Natural killer cell (primary cell): ENCODE measurements at regions not wholly inside any gene's neighbourhood (a gene's known extent, or its start where the extent isn't known, plus 50 kb on each side); places are given as distances from the start of the nearest gene placed in this dataset.
A peak's percentile ranks its signal among the peaks of the same experiment; 100 is the strongest.

Experiments used
- ATAC-seq, 3 donors: fragments of 150-1000 bp in 2 of 3; fragments of 200-7000 bp in 1 of 3; cut with Tn5 transposase; 1 replicate in 1 of 3; 2 replicates in 2 of 3; pipeline ENCODE4 v1.10.0; 2021; ENCODE audit warnings: mild to moderate bottlenecking in 2 of 3, moderate library complexity in 2 of 3
- DNase-seq, 2 donors: peaks; one replicate each; pipeline versions ENCODE4 v3.0.0 to v3.0.0-alpha.2; 2013 to 2021; ENCODE audit warnings: mixed read lengths in 1 of 2
- H3K27ac ChIP-seq: one replicate; pipeline ENCODE4 v1.5.1; 2013; ENCODE audit warnings: mild to moderate bottlenecking, low read length
- H3K27me3 ChIP-seq: one replicate; pipeline ENCODE4 v1.6.1; 2013; ENCODE audit warnings: low read length; ENCODE audit not compliant: control insufficient read depth, insufficient read depth
- H3K36me3 ChIP-seq: one replicate; pipeline ENCODE4 v1.6.1; 2013; ENCODE audit warnings: low read length; ENCODE audit not compliant: control insufficient read depth, insufficient read depth
- H3K4me1 ChIP-seq: one replicate; pipeline ENCODE4 v1.6.1; 2013; ENCODE audit warnings: low read length; ENCODE audit not compliant: control insufficient read depth, insufficient read depth
- H3K4me3 ChIP-seq: one replicate; pipeline ENCODE4 v1.5.1; 2013; ENCODE audit warnings: low read length
- H3K9me3 ChIP-seq: one replicate; pipeline ENCODE4 v1.6.1; 2013; ENCODE audit warnings: low read length; ENCODE audit not compliant: control insufficient read depth, insufficient read depth
- H3K27ac Mint-ChIP-seq, 2 donors: one replicate each; pipeline ENCODE4 v1.8.0; 2022; ENCODE audit warnings: mild to moderate bottlenecking in 2 of 2, mixed read lengths in 2 of 2, moderate library complexity in 1 of 2
- H3K27me3 Mint-ChIP-seq, 2 donors: one replicate each; pipeline ENCODE4 v1.8.0; 2022; ENCODE audit warnings: low read depth in 2 of 2, mixed read lengths in 2 of 2
- H3K36me3 Mint-ChIP-seq: one replicate; pipeline ENCODE4 v1.8.0; 2022; ENCODE audit warnings: mixed read lengths
- H3K4me1 Mint-ChIP-seq, 2 donors: one replicate each; pipeline ENCODE4 v1.8.0; 2022; ENCODE audit warnings: mixed read lengths in 2 of 2
- H3K4me3 Mint-ChIP-seq: one replicate; pipeline ENCODE4 v1.8.0; 2022; ENCODE audit warnings: mild to moderate bottlenecking, moderate library complexity, mixed read lengths
- H3K9me3 Mint-ChIP-seq, 2 donors: one replicate each; pipeline ENCODE4 v1.8.0; 2022; ENCODE audit warnings: mixed read lengths in 2 of 2
- WGBS: methylation state at CpG from one replicate; pipeline ENCODE4 v1.1.7; 2013; ENCODE audit warnings: missing lambda C conversion rate; ENCODE audit not compliant: insufficient coverage; 5-methylcytosine and 5-hydroxymethylcytosine counted together
- intact Hi-C: fragments of 100-400 bp; cut with micrococcal nuclease; formaldehyde crosslinking; loops from one replicate; pipeline ENCODE4 v1.14.2; 2022
- TF ChIP-seq, protein P1 (sequence below): fragments of 200-600 bp; IDR thresholded peaks from one replicate; pipeline ENCODE4 v1.8.0; 2022; ENCODE audit warnings: antibody characterized with exemption

DNA sequence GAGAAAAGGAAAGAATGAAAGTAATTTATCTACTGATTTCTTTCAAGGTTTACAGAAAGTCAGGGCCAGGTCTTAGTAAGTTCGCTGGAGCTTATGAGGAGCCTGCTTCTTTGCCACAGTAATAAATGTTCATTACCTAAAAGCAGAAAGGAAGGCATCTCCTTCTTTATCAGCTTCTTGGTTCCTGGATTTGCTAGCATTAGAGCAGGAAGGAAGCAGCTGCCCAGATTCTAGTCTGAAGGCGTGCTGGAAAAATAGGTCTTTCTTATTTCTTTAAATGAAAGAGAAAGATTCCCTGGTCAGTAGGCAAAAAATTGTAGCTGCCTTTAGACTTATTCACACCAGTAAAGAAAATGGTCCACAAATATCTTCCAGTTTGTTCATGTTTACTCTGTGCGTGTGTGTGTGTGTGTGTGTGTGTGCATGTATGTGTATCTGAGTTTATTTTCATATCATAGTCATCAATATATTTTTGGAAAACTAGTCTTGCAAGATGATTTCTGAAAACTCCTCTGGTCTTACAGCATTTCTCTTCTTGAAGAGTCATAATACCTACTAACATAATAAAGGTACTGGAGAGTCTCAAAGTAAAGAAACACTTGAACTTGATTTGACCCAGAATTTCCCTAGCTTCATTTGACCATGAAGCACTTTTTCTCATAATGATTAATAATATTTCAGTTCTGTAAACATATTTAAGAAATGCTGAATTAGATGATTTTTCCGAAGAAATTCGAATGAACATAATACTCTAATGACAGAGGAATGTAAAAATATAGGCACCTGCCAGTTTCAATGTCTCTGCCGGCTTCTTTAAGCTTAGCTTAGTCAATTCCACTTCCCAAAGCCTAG lies 255.3 kb upstream of the ZPLD1 start:
- Mint-ChIP-seq H3K9me3 (no peaks in the 10 kb centered on the region), H3K36me3 (no peaks in the 10 kb centered on the region), H3K4me3 (no peak overlapping the region), H3K4me1 (no peaks in the 10 kb centered on the region), H3K27me3 (peaks cover 0 to 5% of the 10 kb centered on the region in 2 donors), H3K27ac (no peak overlapping the region)
- Histone ChIP-seq H3K4me3 (no peak overlapping the region), H3K27ac (no peak overlapping the region), H3K36me3 (no peaks in the 10 kb centered on the region), H3K4me1 (no peaks in the 10 kb centered on the region), H3K27me3 (no peaks in the 10 kb centered on the region), H3K9me3 (no peaks in the 10 kb centered on the region)
- peak in 1 of 3 donors; percentile 10 for ATAC-seq
- DNase-seq = peak in 1 of 2 donors; percentile 5
- intact Hi-C loops = no loop called here
- TF ChIP-seq, protein P1, sequence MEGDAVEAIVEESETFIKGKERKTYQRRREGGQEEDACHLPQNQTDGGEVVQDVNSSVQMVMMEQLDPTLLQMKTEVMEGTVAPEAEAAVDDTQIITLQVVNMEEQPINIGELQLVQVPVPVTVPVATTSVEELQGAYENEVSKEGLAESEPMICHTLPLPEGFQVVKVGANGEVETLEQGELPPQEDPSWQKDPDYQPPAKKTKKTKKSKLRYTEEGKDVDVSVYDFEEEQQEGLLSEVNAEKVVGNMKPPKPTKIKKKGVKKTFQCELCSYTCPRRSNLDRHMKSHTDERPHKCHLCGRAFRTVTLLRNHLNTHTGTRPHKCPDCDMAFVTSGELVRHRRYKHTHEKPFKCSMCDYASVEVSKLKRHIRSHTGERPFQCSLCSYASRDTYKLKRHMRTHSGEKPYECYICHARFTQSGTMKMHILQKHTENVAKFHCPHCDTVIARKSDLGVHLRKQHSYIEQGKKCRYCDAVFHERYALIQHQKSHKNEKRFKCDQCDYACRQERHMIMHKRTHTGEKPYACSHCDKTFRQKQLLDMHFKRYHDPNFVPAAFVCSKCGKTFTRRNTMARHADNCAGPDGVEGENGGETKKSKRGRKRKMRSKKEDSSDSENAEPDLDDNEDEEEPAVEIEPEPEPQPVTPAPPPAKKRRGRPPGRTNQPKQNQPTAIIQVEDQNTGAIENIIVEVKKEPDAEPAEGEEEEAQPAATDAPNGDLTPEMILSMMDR = no peak
- 34% methylated on average over 3 of the region's 6 CpGs for WGBS

- Histone ChIP-seq H3K4me3 (no peak overlapping the region), H3K4me1 (no peaks in the 10 kb centered on the region), H3K9me3 (no peaks in the 10 kb centered on the region), H3K27ac (no peak overlapping the region), H3K27me3 (no peaks in the 10 kb centered on the region), H3K36me3 (no peaks in the 10 kb centered on the region)
- H3K4me1 Mint-ChIP-seq = no peaks in the 10 kb centered on the region
- no peak overlapping the region for H3K4me3 Mint-ChIP-seq
- 16% methylated on average over 7 of the region's 7 CpGs for WGBS
- DNase-seq (peak in 1 of 2 donors; percentile 24), ATAC-seq (peak in 1 of 3 donors; percentile 58)
- TF ChIP-seq, protein P1 = no peak
- H3K9me3 Mint-ChIP-seq = no peaks in the 10 kb centered on the region
- no peak overlapping the region for H3K27ac Mint-ChIP-seq
- H3K27me3 Mint-ChIP-seq = peaks cover 0 to 5% of the 10 kb centered on the region in 2 donors
- H3K36me3 Mint-ChIP-seq = no peaks in the 10 kb centered on the region
- intact Hi-C loops = no loop called here
Measured at GRCh38 chr3:102180280-102180931, 254.4 kb upstream of the ZPLD1 start.

- Mint-ChIP-seq H3K4me3 (no peak overlapping the region), H3K27me3 (peaks cover 0 to 3% of the 10 kb centered on the region in 2 donors), H3K36me3 (no peaks in the 10 kb centered on the region), H3K4me1 (no peaks in the 10 kb centered on the region), H3K9me3 (no peaks in the 10 kb centered on the region), H3K27ac (no peak overlapping the region)
- no peaks in the 10 kb centered on the region for H3K4me1 ChIP-seq
- TF ChIP-seq, protein P1 = no peak
- no peak overlapping the region for H3K27ac ChIP-seq
- H3K36me3 ChIP-seq = no peaks in the 10 kb centered on the region
- intact Hi-C loops = no loop called here
- no peak overlapping the region for H3K4me3 ChIP-seq
- WGBS = 82% methylated on average over 3 of the region's 4 CpGs
- ATAC-seq = no peak
- H3K27me3 ChIP-seq = no peaks in the 10 kb centered on the region
- DNase-seq = no peak
- no peaks in the 10 kb centered on the region for H3K9me3 ChIP-seq
Measured at GRCh38 chr3:102181175-102181920, 253.5 kb upstream of the ZPLD1 start.
